Transverse colon (tissue), 4 donors: ENCODE measurements at regions not wholly inside any gene's neighbourhood (a gene's known extent, or its start where the extent isn't known, plus 50 kb on each side); places are given as distances from the start of the nearest gene placed in this dataset.

Experiments
- DNase-seq: peaks from one replicate; pipeline ENCODE4 v3.0.0-alpha.2; 2019
- H3K27ac ChIP-seq, 4 donors: fragments of 200-600 bp; sonication (generic); 2 replicates each; pipeline ENCODE4 v1.5.1; 2016 to 2018; ENCODE audit warnings: inconsistent platforms in 4 of 4
- H3K27me3 ChIP-seq: fragments of 200-600 bp; sonication (generic); 2 replicates; pipeline ENCODE4 v1.5.1; 2017; ENCODE audit warnings: inconsistent platforms
- H3K36me3 ChIP-seq, 4 donors: fragments of 200-600 bp; sonication (generic); 2 replicates each; pipeline ENCODE4 v1.5.1; 2017 to 2019; ENCODE audit warnings: inconsistent platforms in 4 of 4
- H3K4me1 ChIP-seq, 4 donors: fragments of 200-600 bp; sonication (generic); 2 replicates each; pipeline ENCODE4 v1.5.1; 2017 to 2020; ENCODE audit warnings: inconsistent platforms in 4 of 4
- H3K4me3 ChIP-seq, 4 donors: fragments of 200-600 bp; sonication (generic); 1 replicate in 1 of 4; 2 replicates in 3 of 4; pipeline versions ENCODE4 v1.5.1 to v1.6.1; 2017 to 2019; ENCODE audit warnings: inconsistent platforms in 4 of 4
- H3K9me3 ChIP-seq, 2 donors: fragments of 200-600 bp; sonication (generic); 2 replicates each; pipeline ENCODE4 v1.5.1; 2017 to 2019; ENCODE audit warnings: inconsistent platforms in 2 of 2
- CTCF ChIP-seq, 5 experiments: fragments of 200-600 bp in 3 of 5; fragments of 450-650 bp in 2 of 5; sonication (generic) in 3 of 5; IDR thresholded peaks; 1 replicate in 2 of 5; 2 replicates in 3 of 5; pipeline ENCODE4 v1.5.1; 2016 to 2017; ENCODE audit warnings: antibody characterized with exemption in 5 of 5, inconsistent platforms in 3 of 5, mild to moderate bottlenecking in 2 of 5, moderate library complexity in 1 of 5
- EP300 ChIP-seq: sonication (generic); formaldehyde crosslinking; IDR thresholded peaks from one replicate; pipeline ENCODE4 v1.6.1; 2017; ENCODE audit warnings: antibody characterized with exemption, low read depth
- POLR2A ChIP-seq: fragments of 450-650 bp; IDR thresholded peaks from one replicate; pipeline ENCODE4 v1.6.1; 2016; ENCODE audit warnings: antibody characterized with exemption, mild to moderate bottlenecking, moderate library complexity
- POLR2AphosphoS5 ChIP-seq, 3 donors: sonication (generic); formaldehyde crosslinking; IDR thresholded peaks; one replicate each; pipeline ENCODE4 v1.6.1; 2016; ENCODE audit warnings: antibody characterized with exemption in 3 of 3
- WGBS, 2 donors: methylation state at CpG; one replicate each; pipeline ENCODE4 v1.1.5; 2018; ENCODE audit warnings: low coverage in 1 of 2; 5-methylcytosine and 5-hydroxymethylcytosine counted together
- in situ Hi-C, 4 donors: fragments of 200-750 bp; cut with MboI; loops; one replicate each; pipeline versions ENCODE4 v1.15.0 to v1.15.1; 2017; ENCODE audit warnings: low sequenced_read_pairs in 3 of 4, low pct_ligation_motif_present in 1 of 4, low pct_unique_long_range_greater_than_20kb in 1 of 4
- intact Hi-C: fragments of 100-400 bp; cut with DNase I; formaldehyde crosslinking; loops from one replicate; pipeline ENCODE4 v1.15.1; 2023; ENCODE audit warnings: low total_unique reads

GRCh38 chr2:12369566-12369965 is 347.2 kb upstream of the TRIB2 start:
- Histone ChIP-seq H3K4me3 (no peak overlapping the region), H3K27me3 (no peaks in the 10 kb centered on the region), H3K4me1 (no peaks in the 10 kb centered on the region), H3K9me3 (no peaks in the 10 kb centered on the region), H3K36me3 (no peaks in the 10 kb centered on the region), H3K27ac (no peak overlapping the region)
- DNase-seq, result no peak
- WGBS, 2 donors, result 91 to 93% methylated on average over 3 of the region's 3 CpGs
- TF ChIP-seq POLR2AphosphoS5 (IDR thresholded peaks at IDR 0.05) (no peak), CTCF (IDR thresholded peaks at IDR 0.05) (no peak), EP300 (no peak), POLR2A (no peak)
- in situ Hi-C loops (no loop called here), intact Hi-C loops (no loop called here)

GRCh38 chr2:12376025-12376424 is 340.7 kb upstream of the TRIB2 start:
- WGBS, 2 donors, result 93 to 100% methylated on average over 1 of the region's 1 CpG
- H3K4me1 ChIP-seq, result no peaks in the 10 kb centered on the region
- TF ChIP-seq EP300 (no peak), POLR2A (no peak), POLR2AphosphoS5 (IDR thresholded peaks at IDR 0.05) (no peak), CTCF (IDR thresholded peaks at IDR 0.05) (no peak)
- H3K4me3 ChIP-seq, result no peak overlapping the region
- intact Hi-C loops, result no loop called here
- H3K9me3 ChIP-seq, result no peaks in the 10 kb centered on the region
- no peaks in the 10 kb centered on the region for H3K36me3 ChIP-seq
- no peak overlapping the region for H3K27ac ChIP-seq
- in situ Hi-C loops, result loop anchor here in 1 of 4 donors (25.0 kb wide), 1 partner anchor 539 kb away; no protein-coding TSS in a partner anchor
- no peak for DNase-seq
- no peaks in the 10 kb centered on the region for H3K27me3 ChIP-seq

- no peak overlapping the region for H3K27ac ChIP-seq
- WGBS, 2 donors, result 100% methylated on average over 1 of the region's 1 CpG
- no peaks in the 10 kb centered on the region for H3K4me1 ChIP-seq
- in situ Hi-C loops (loop anchor here in 1 of 4 donors (25.0 kb wide), 1 partner anchor 542 kb away; no protein-coding TSS in a partner anchor), intact Hi-C loops (no loop called here)
- no peaks in the 10 kb centered on the region for H3K9me3 ChIP-seq
- TF ChIP-seq EP300, result no peak
- TF ChIP-seq POLR2AphosphoS5 (IDR thresholded peaks at IDR 0.05), result no peak
- no peak for TF ChIP-seq POLR2A
- TF ChIP-seq CTCF (IDR thresholded peaks at IDR 0.05), result no peak
- no peak overlapping the region for H3K4me3 ChIP-seq
- no peak for DNase-seq
- H3K36me3 ChIP-seq, result no peaks in the 10 kb centered on the region
- H3K27me3 ChIP-seq, result no peaks in the 10 kb centered on the region
These were observed 337.6 kb upstream of the TRIB2 start for GRCh38 chr2:12379143-12379542.

GRCh38 chr2:12381543-12382325 is 335.0 kb upstream of the TRIB2 start:
- Histone ChIP-seq H3K4me3 (no peak overlapping the region), H3K27me3 (no peaks in the 10 kb centered on the region), H3K27ac (no peak overlapping the region), H3K36me3 (no peaks in the 10 kb centered on the region), H3K9me3 (no peaks in the 10 kb centered on the region), H3K4me1 (no peaks in the 10 kb centered on the region)
- 87% methylated on average over 2 of the region's 2 CpGs; no CpG with 5 or more reads in 1 of the 2 donors for WGBS, 2 donors
- in situ Hi-C loops, result loop anchor here in 1 of 4 donors (25.0 kb wide), 1 partner anchor 544 kb away; no protein-coding TSS in a partner anchor
- TF ChIP-seq POLR2AphosphoS5 (IDR thresholded peaks at IDR 0.05) (no peak), CTCF (IDR thresholded peaks at IDR 0.05) (no peak), EP300 (no peak), POLR2A (no peak)
- no peak for DNase-seq
- intact Hi-C loops, result no loop called here
